Effector memory CD8-positive, alpha-beta T cell (primary cell): ENCODE measurements at regions not wholly inside any gene's neighbourhood (a gene's known extent, or its start where the extent isn't known, plus 50 kb on each side); places are given as distances from the start of the nearest gene placed in this dataset.
A peak's percentile ranks its signal among the peaks of the same experiment; 100 is the strongest.

Experiments
- ATAC-seq: fragments of 150-1000 bp; cut with Tn5 transposase; replicated peaks from 2 replicates; pipeline ENCODE4 v1.10.0; 2021; ENCODE audit warnings: mild to moderate bottlenecking, moderate library complexity
- DNase-seq, 3 experiments: peaks; one replicate each; pipeline ENCODE4 v3.0.0; 2021
- H3K27ac Mint-ChIP-seq, 2 donors: one replicate each; pipeline ENCODE4 v1.8.0; 2022; ENCODE audit warnings: mild to moderate bottlenecking in 2 of 2, mixed read lengths in 2 of 2, moderate library complexity in 2 of 2
- H3K27me3 Mint-ChIP-seq, 2 donors: one replicate each; pipeline ENCODE4 v1.8.0; 2022; ENCODE audit warnings: mixed read lengths in 2 of 2
- H3K36me3 Mint-ChIP-seq: one replicate; pipeline ENCODE4 v1.8.0; 2022; ENCODE audit warnings: mild to moderate bottlenecking, moderate library complexity, mixed read lengths; ENCODE audit not compliant: insufficient read depth
- H3K4me1 Mint-ChIP-seq, 2 donors: one replicate each; pipeline ENCODE4 v1.8.0; 2022; ENCODE audit warnings: low read depth in 2 of 2, mixed read lengths in 2 of 2
- H3K4me3 Mint-ChIP-seq, 2 donors: one replicate each; pipeline ENCODE4 v1.8.0; 2022; ENCODE audit warnings: mild to moderate bottlenecking in 2 of 2, mixed read lengths in 2 of 2, moderate library complexity in 2 of 2
- H3K9me3 Mint-ChIP-seq, 2 donors: one replicate each; pipeline ENCODE4 v1.8.0; 2022; ENCODE audit warnings: mixed read lengths in 2 of 2

DNA sequence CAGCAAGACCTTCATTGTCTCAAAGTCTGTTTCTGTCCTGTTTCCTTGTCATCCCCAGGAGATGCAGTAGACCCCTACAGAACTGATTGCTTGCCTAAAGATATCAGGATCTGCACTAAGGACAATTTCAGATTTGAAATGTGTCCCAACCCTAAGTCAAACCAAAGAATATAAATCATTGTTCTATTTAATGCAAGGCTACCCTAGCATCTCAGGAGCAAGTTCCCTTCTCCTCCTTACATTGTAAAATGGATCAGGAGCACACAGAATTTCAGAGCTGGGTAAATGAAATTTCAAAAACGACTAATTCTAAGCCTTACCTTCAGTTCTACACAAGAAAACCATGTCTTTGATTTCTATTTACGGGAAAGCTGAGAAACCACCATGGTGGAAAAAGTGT, 360.9 kb upstream of the KCNH8 start:
- Mint-ChIP-seq H3K9me3 (no peaks in the 10 kb centered on the region), H3K27ac (no peak overlapping the region), H3K27me3 (no peaks in the 10 kb centered on the region), H3K4me3 (no peak overlapping the region), H3K4me1 (peaks cover 0 to 1% of the 10 kb centered on the region in 2 donors), H3K36me3 (no peaks in the 10 kb centered on the region)
- DNase-seq (no peak), ATAC-seq (no peak)

DNA sequence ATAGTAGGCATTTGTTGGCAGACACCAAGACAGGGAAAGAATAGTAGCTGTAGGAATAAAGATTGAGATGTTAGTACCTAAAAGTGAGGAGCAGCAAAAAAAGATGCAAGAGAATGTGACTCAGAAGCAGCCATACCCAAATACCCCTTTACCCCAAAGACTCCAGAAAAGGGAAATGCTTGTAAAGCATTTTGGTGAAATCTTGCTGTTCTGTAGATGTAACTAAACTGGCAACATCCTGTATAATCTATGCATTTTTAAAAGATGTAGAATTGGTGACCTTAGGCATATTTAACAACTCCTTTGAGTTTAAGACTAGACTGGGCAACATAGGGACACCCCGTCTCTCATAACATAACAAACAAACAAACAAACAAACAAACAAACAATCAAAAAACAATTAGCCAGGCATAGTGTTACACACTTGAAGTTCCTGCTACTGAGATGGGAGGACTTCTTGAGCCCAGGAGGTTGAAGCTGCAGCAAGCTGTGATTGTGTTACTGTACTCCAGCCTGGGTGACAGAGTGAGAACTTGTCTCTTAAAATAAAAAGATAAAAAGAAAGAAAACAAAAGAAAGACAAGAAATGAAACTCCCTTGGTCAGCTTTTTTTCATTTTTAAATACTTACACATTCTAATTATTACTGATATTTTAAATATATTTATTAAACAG, 361.5 kb upstream of the KCNH8 start:
- Mint-ChIP-seq H3K9me3 (no peaks in the 10 kb centered on the region), H3K4me1 (peaks cover 0 to 1% of the 10 kb centered on the region in 2 donors), H3K36me3 (no peaks in the 10 kb centered on the region), H3K27ac (no peak overlapping the region), H3K4me3 (no peak overlapping the region), H3K27me3 (no peaks in the 10 kb centered on the region)
- ATAC-seq: peak; percentile 52
- DNase-seq: no peak

DNA sequence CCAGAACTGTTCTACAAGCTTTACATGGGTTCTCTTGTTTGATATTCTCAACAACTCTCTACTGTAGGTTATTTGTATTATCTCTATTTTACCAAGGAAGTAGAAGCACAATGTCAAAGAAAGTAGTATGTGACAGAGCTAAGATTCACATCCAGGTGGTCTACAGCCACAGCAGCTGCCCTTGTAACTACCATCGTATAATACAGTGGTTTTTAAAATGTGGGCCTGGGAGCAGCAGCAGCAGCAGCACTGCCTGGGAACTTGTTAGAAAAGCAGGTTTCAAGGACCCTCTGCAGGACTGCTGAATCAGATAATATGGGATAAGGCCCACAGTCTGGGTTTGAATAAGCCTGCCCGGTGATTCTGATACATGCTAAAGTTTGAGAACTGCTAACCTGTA, 357.1 kb upstream of the SATB1 start:
- Mint-ChIP-seq H3K4me1 (peaks cover 5 to 12% of the 10 kb centered on the region in 2 donors), H3K4me3 (no peak overlapping the region), H3K27me3 (no peaks in the 10 kb centered on the region), H3K27ac (no peak overlapping the region), H3K9me3 (no peaks in the 10 kb centered on the region), H3K36me3 (no peaks in the 10 kb centered on the region)
- DNase-seq: no peak
- ATAC-seq: no peak

DNA sequence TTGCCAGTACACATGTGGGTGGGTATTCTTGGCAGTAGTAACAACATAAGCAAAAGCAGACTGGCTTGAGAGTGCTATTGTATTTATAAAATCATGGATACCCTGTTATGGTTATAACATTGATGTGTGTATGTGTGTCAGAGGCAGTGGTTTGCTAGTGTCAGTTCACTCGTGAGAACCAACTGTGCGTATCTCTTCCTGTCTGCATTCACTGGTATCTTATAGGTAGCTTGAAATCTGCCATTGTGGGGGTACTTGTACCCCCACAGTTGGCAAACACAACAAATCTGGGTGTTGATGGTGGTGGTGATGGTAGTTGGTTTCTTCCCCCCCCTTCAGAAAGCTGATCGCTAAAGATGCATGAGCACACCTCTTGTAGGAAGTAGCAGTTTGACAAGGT, 355.8 kb upstream of the SATB1 start:
- no peaks in the 10 kb centered on the region for H3K27me3 Mint-ChIP-seq
- H3K4me3 Mint-ChIP-seq: no peak overlapping the region
- H3K27ac Mint-ChIP-seq: no peak overlapping the region
- ATAC-seq (no peak), DNase-seq (no peak)
- no peaks in the 10 kb centered on the region for H3K9me3 Mint-ChIP-seq
- peaks cover 5 to 12% of the 10 kb centered on the region in 2 donors for H3K4me1 Mint-ChIP-seq
- H3K36me3 Mint-ChIP-seq: no peaks in the 10 kb centered on the region

DNA sequence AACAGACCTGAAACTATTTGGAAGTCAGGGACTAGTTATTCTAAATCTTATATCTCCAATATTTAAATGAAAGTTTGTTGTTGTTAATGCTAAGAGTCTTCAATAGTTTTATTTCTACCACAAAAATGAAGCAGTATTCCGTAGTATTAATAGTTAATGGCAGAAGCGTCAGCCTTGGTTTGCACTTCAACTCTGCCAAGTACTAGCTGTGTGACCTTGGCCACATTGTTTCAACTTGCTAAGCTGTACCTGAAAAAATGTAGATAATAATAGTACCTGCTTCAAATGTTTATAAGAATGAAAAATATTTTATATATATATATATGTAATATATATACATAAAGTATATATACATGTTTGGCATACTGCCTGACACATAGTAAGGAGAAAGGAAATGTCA, 354.6 kb upstream of the SATB1 start:
- ATAC-seq: no peak
- no peaks in the 10 kb centered on the region for H3K36me3 Mint-ChIP-seq
- H3K4me1 Mint-ChIP-seq: peaks cover 5 to 12% of the 10 kb centered on the region in 2 donors
- no peaks in the 10 kb centered on the region for H3K27me3 Mint-ChIP-seq
- no peak overlapping the region for H3K4me3 Mint-ChIP-seq
- no peaks in the 10 kb centered on the region for H3K9me3 Mint-ChIP-seq
- peak overlapping the region in 1 of 2 donors; percentile 4 for H3K27ac Mint-ChIP-seq
- DNase-seq: no peak

DNA sequence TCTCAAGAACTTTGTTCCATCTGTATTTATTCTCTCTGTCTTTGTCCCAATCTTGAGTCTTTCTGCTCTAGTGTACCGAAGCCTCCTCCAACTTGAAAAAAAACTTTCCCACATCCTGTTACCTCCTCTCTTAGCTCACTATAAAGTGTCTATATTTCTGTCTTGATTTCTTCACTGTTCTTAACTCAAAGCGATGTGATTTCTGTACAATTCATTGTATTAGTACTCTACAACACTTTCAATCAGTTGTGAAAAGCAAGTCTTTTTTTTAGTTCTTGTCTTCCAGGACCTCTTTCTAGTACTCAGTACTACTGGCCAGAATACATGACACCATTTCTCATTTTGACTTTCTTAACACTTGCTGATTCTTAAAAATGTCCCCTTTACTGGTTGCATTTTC, 353.5 kb upstream of the SATB1 start:
- H3K27me3 Mint-ChIP-seq: no peaks in the 10 kb centered on the region
- H3K9me3 Mint-ChIP-seq: no peaks in the 10 kb centered on the region
- peaks cover 5 to 12% of the 10 kb centered on the region in 2 donors for H3K4me1 Mint-ChIP-seq
- peak overlapping the region in 1 of 2 donors; percentile 4 for H3K27ac Mint-ChIP-seq
- no peak for DNase-seq
- H3K36me3 Mint-ChIP-seq: no peaks in the 10 kb centered on the region
- H3K4me3 Mint-ChIP-seq: no peak overlapping the region
- peak; percentile 54 for ATAC-seq

DNA sequence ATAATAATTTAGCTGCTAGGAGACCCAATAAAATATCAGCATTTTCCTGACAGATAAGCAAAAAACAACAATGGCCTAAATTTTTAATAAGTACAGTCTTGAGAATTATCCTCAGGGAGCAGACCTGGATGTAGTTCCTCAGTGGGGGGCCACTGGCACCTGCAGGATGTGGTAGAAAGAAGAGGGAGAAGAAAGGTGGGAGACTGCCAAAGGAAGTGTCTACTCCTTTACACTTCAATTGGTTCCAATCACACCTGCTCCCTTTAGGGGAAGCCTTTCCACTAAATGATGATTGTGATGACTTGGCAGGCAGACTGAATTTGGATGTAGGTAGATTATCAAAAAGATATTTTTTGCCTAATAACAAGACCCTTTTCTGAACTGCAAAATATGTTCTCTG, 353.0 kb upstream of the SATB1 start:
- DNase-seq (no peak), ATAC-seq (no peak)
- Mint-ChIP-seq H3K4me3 (no peak overlapping the region), H3K27me3 (no peaks in the 10 kb centered on the region), H3K4me1 (peaks cover 5 to 12% of the 10 kb centered on the region in 2 donors), H3K9me3 (no peaks in the 10 kb centered on the region), H3K27ac (no peak overlapping the region), H3K36me3 (no peaks in the 10 kb centered on the region)

DNA sequence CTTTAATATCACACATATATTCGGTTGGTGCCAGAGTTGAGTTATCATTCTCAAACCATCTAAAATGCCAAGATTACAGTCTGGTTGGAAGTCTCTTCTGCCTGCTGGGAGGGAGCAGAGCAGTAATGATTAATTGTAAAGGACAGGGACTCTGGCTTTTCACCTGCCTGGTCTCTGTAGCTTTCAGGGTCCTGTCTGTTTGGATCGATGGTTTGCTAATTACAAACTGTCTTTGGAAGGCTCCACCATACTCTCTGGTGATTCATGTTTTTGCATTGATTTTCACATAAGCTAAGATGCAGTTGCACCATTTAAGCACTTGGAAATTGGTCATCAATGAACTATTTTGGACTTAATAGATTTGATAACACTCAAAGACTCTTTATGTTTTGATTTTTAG, 350.4 kb upstream of the SATB1 start:
- ATAC-seq: no peak
- peaks cover 5 to 12% of the 10 kb centered on the region in 2 donors for H3K4me1 Mint-ChIP-seq

DNA sequence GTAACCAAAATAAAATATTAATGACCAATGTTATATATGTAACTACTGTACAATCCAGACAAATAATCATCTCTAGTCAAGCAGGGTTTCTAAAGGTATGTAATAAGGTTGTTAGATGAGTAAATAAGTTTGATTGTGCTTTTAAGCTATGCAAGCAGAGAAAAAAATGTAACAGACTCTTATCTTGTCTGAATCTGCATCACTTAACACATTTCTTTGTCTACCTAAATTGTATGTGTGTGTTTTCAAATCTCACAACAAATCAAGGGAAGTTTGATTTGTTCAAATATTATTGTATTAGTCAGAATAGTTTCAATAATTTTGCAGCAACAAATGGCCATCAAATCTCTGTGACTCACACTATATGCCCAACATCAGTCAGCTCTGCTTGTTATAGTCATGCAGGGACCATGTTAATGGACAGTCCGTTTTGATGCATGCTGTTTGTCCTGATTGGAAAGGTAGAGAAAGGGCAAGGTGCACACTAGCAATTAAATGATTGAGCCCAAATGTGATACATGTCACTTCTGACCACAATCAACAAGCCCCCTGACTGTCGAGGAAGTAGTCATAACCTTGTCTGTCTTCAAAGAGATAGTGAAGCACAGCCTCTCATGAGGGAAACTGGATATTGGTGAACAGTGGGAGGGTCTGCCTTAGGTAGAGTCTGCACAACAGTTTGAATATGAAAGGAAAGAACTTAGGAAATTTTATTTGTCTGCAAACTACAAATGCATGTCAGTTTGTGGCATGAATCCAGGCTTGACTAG, 349.4 kb upstream of the SATB1 start:
- no peak for ATAC-seq
- H3K4me1 Mint-ChIP-seq: peaks cover 5 to 12% of the 10 kb centered on the region in 2 donors
- H3K4me3 Mint-ChIP-seq: no peak overlapping the region
- H3K27ac Mint-ChIP-seq: no peak overlapping the region
- no peak for DNase-seq
- H3K27me3 Mint-ChIP-seq: no peaks in the 10 kb centered on the region
- no peaks in the 10 kb centered on the region for H3K9me3 Mint-ChIP-seq
- H3K36me3 Mint-ChIP-seq: no peaks in the 10 kb centered on the region

More for the DNA sequence above, 350.4 kb upstream of the SATB1 start:
- H3K36me3 Mint-ChIP-seq: no peaks in the 10 kb centered on the region
- H3K27me3 Mint-ChIP-seq: no peaks in the 10 kb centered on the region
- H3K9me3 Mint-ChIP-seq: no peaks in the 10 kb centered on the region
- no peak for DNase-seq
- no peak overlapping the region for H3K4me3 Mint-ChIP-seq
- H3K27ac Mint-ChIP-seq: no peak overlapping the region

DNA sequence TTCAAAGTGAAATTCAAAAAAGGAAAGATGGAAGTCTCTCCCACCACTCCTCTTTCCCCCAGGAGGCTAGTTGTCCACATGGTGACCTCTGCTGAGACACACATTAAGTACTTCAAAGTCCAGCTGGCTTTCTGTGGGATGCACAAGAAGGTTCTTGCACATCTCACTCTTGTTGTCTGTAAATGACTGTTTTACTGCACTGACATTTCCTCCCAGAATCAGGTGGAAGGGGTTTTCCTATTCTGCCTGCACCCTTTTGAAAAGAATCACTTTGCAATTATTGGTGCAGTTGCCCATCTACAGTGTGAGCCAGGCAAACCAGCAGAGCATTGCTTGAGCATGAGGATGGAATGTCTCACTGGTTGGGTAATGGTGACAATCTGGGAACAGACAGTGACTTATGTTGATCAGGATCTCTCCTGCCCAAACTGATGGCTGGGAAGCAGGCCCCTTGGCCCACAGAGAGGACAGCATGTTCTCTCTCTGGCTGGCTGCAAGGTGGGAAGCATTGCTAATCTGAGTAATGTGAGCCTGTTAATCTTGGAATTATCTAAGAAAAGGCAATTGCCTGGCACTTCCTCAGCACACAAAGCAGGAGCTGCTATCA, 347.7 kb upstream of the SATB1 start:
- no peak overlapping the region for H3K27ac Mint-ChIP-seq
- H3K27me3 Mint-ChIP-seq: peaks cover 5 to 15% of the 10 kb centered on the region in 2 donors
- no peak overlapping the region for H3K4me3 Mint-ChIP-seq
- no peaks in the 10 kb centered on the region for H3K9me3 Mint-ChIP-seq
- no peaks in the 10 kb centered on the region for H3K36me3 Mint-ChIP-seq
- no peaks in the 10 kb centered on the region for H3K4me1 Mint-ChIP-seq
- no peak for ATAC-seq
- no peak for DNase-seq

DNA sequence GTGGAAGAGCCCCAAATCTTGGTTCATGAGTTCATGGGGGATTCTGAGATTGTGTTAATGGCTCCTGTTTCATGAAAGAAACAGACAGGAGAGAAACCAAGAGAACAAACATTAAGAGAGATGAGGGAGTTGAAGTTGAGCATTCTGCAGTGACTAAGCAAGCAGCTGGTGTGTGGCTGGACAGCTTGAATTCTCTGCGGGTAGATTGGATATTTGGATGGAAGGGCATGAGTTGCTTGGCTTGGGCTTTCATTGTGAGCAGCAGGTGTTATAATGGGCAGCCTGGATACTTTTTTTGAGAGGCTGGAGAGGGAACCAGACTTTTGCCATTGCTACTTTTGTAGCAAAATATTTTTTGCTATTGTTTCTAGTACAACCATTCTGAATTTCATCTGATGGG, 346.8 kb upstream of the SATB1 start:
- no peak for ATAC-seq
- Mint-ChIP-seq H3K4me1 (no peaks in the 10 kb centered on the region), H3K36me3 (no peaks in the 10 kb centered on the region), H3K4me3 (no peak overlapping the region), H3K9me3 (no peaks in the 10 kb centered on the region), H3K27ac (no peak overlapping the region), H3K27me3 (peaks cover 7 to 16% of the 10 kb centered on the region in 2 donors)
- DNase-seq: no peak

DNA sequence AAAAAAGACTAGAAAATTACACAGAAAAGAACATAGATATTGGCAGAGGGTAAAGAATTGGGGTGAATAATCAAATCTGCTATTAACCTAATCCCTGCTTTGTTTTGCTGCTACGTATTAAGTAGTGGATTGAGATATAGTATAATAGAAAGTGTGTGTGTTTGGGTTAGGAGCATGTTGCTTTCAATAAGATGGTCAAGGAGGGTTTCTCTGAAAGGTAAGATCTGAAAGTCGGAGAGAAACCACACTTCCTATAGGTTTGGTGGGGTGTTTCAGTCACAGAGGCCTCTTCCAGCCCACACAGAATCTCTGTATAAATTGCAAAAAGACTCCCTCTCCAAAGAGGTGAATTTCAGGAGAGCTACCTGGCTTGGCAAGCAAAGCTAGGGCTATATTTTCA, 345.7 kb upstream of the SATB1 start:
- H3K27ac Mint-ChIP-seq: no peak overlapping the region
- ATAC-seq: no peak
- H3K4me3 Mint-ChIP-seq: no peak overlapping the region
- DNase-seq: no peak
- H3K27me3 Mint-ChIP-seq: peaks cover 10 to 16% of the 10 kb centered on the region in 2 donors
- no peaks in the 10 kb centered on the region for H3K36me3 Mint-ChIP-seq
- H3K9me3 Mint-ChIP-seq: no peaks in the 10 kb centered on the region
- no peaks in the 10 kb centered on the region for H3K4me1 Mint-ChIP-seq

DNA sequence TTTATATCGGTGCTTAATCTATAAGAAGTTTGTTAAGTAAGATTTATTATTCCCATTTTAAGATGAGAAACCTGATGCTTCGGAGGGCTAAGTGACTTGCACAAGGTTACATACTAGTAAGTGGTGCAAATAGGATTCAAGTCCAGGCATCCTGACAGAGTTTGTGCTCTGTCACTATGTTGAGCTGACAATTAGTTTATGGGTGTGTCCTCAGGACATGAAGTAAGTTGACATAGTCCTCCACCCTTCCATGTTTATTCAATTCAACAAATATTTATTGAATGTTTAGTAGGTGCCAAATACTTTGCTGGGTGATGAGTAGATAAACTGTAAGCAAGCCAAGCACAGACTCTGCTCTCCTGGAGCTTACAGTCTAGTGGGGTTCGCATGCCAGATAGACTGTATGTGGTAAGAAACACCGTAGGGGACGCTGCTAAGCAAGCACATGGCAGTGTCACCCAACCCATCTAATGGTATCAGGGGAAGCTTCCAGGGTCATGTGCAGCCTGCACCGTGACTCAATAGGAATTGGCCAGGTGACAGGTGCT, 342.7 kb upstream of the SATB1 start:
- no peaks in the 10 kb centered on the region for H3K4me1 Mint-ChIP-seq
- no peak overlapping the region for H3K4me3 Mint-ChIP-seq
- H3K36me3 Mint-ChIP-seq: no peaks in the 10 kb centered on the region
- H3K9me3 Mint-ChIP-seq: no peaks in the 10 kb centered on the region
- ATAC-seq: no peak
- no peak for DNase-seq
- no peak overlapping the region for H3K27ac Mint-ChIP-seq
- H3K27me3 Mint-ChIP-seq: peaks cover 10 to 16% of the 10 kb centered on the region in 2 donors

DNA sequence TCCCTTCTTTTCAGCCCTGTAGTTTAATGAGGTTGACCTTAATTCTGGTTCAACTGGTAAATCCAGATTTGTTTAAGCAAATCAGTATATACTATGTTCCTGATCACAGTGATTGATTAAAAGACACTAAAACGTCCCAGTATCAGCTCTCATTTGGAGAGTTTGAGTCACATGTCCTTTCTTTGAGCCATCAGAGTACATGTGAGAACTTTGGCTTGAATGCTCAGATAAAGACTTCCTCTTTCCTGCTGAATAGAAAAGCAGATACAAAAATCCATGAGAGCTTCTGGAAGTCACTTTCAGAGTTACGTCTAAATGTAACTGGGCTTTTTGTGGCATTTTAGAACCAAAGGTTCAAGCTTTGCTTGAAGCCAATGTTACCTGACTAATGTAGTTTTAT, 341.8 kb upstream of the SATB1 start:
- Mint-ChIP-seq H3K9me3 (no peaks in the 10 kb centered on the region), H3K27me3 (peaks cover 10 to 16% of the 10 kb centered on the region in 2 donors), H3K4me3 (no peak overlapping the region), H3K4me1 (no peaks in the 10 kb centered on the region), H3K27ac (no peak overlapping the region), H3K36me3 (no peaks in the 10 kb centered on the region)
- DNase-seq (no peak), ATAC-seq (no peak)
